Astrocyte of the cerebellum (primary cell): ENCODE measurements at regions not wholly inside any gene's neighbourhood (a gene's known extent, or its start where the extent isn't known, plus 50 kb on each side); places are given as distances from the start of the nearest gene placed in this dataset.
"Not testable (repeated sequence)": the region's sequence is repeated elsewhere in the genome, so short reads cannot be mapped to it uniquely, and the experiment has no call there.

ENCODE experiments used
- DNase-seq: peaks from one replicate; pipeline ENCODE4 v3.0.0-alpha.2; 2011; ENCODE audit warnings: low read depth
- H3K4me3 ChIP-seq: 2 replicates; pipeline ENCODE4 v1.5.1; 2011; ENCODE audit warnings: mild to moderate bottlenecking, low read depth, low read length, moderate library complexity
- in situ Hi-C: cut with HindIII; loops from 2 replicates; pipeline ENCODE4 v1.10.0; 2017; ENCODE audit warnings: low sequenced_read_pairs
- TF ChIP-seq, protein P1 (sequence below): IDR thresholded peaks from 2 replicates; pipeline ENCODE4 v1.5.1; 2012; ENCODE audit warnings: low read length, low read depth, moderate library complexity, mild to moderate bottlenecking; ENCODE audit errors: missing control alignments

DNA sequence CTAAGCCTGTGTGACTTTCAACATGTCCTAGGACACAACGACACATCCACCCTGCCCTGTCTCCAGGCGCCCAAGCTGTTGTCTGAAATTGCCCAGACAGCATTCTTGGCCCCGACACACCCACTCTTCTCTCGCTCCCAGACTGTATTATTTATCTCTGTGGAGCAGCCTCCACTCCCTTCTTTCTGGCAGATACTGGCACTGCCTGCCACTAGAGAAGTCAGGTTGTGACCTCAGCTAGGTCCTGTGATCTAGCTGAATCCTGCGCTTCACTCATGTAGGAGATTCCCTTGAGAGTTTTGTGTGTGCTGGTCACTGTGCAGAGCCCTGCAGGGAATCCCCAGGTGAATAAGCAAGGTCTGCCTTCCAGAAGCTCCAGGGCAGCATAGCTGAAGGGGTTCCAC is 77.1 kb upstream of the TNP1 start:
- no peak overlapping the region for H3K4me3 ChIP-seq
- no peak for DNase-seq
- TF ChIP-seq, protein P1, sequence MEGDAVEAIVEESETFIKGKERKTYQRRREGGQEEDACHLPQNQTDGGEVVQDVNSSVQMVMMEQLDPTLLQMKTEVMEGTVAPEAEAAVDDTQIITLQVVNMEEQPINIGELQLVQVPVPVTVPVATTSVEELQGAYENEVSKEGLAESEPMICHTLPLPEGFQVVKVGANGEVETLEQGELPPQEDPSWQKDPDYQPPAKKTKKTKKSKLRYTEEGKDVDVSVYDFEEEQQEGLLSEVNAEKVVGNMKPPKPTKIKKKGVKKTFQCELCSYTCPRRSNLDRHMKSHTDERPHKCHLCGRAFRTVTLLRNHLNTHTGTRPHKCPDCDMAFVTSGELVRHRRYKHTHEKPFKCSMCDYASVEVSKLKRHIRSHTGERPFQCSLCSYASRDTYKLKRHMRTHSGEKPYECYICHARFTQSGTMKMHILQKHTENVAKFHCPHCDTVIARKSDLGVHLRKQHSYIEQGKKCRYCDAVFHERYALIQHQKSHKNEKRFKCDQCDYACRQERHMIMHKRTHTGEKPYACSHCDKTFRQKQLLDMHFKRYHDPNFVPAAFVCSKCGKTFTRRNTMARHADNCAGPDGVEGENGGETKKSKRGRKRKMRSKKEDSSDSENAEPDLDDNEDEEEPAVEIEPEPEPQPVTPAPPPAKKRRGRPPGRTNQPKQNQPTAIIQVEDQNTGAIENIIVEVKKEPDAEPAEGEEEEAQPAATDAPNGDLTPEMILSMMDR: no peak
- in situ Hi-C loops: no loop called here

DNA sequence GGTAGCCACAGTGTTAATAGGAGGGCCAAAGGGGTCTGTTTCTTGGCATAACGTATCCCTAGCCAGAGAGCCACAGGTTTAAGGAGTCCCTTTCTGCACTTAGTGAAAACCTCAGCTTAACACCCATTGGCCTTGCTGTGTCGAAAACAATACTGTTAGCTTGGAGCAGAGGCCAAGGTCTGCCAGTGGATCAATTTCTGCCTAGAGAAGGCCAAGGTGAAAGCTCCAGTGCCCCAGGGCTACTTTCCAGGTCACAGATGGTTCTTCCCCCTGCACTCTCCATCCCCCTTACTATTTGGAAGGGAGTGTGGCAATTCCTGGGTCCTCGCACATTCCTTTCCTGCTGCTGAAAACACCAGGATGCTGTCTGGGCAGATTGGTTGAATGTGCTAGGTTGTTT is 74.8 kb upstream of the TNP1 start:
- no peak overlapping the region for H3K4me3 ChIP-seq
- DNase-seq: no peak
- in situ Hi-C loops: no loop called here
- TF ChIP-seq, protein P1: no peak

DNA sequence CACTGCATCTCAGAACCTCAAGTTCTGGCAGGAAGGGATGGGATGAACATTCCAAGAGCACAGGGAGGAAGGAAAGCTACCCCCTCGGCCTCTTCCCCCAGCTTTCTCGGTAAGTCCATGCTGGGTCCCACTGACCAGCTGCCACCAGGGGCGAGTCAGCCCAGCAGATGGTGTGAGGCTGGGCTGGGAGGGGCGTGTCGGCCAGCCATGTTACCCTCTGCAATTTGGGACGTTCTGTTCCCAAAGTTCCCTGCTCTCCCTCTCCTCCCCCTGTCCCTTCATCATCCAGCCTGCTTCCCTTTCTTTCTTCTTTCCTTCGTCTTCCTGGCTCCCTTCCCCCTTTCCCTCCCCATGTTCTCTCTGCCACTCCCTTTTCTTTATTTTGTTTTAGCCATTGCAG is 74.3 kb upstream of the TNP1 start:
- in situ Hi-C loops: no loop called here
- H3K4me3 ChIP-seq: no peak overlapping the region
- no peak for DNase-seq
- TF ChIP-seq, protein P1: no peak

DNA sequence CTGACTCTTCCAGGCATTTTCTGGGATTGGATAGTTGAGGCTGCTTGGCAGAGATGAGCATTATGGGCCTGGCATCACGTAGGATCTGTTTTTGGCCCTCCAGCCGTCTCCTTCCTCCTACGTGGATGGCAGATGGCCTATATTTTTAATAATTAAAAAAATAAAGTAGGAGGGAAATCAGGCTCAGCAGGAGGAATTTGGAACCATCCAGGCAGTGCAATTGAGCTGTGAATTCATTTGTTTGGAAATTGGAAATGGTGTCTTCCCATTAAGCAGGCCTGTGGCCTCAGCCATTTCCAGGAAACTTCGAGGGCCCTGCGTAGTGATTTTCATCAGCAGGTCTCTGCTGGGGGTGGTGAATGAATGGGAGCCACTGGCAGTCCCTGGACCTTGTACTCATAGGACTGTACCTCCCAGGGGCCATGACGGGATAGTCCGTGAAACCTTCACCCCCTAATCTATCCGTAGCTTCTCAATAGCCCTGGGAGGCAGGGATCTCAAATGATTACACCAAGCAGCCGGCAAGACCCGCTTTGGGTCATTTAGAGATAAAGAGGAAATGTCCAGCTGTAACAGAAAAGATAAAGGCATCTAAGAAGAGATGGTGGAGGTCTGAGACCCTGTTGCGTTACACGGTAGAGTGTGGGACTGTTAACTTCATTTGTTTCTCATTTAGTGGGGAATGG is 73.1 kb upstream of the TNP1 start:
- TF ChIP-seq, protein P1: no peak
- no peak for DNase-seq
- in situ Hi-C loops: no loop called here
- no peak overlapping the region for H3K4me3 ChIP-seq

DNA sequence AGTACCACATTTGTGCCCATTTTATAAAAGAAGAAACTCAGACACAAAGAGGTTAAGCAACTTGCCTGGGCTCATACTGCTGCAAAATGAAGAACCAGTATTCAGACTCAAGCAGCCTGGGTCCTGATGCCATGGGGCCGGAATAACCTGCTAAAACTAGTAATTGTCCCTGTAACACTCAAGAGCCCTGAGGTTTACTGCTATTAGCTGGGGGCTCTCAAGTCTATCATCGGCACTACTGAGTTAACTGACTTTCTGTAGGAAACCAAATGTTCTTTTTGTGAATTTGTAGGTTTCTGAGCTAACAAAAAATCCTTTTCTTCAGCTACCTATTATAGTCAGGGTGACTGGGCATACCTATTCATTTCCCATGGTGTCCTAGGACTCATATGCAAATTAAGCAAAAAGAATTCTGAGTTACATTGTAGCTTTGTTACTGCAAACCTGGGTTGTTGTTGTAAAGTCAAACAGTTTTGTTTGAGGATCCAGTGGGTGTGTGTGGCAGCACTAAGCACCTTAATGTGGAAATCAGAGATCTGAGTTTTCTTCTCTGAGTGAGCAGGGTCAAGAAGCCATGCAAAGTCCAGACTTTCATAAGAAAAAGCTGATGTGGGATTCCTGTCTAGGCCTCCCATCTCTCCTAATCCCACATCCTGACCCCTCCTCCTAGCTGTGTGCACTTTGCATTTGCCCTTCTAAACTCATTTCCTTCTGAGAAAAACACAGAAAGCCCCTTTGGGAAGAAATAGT is 72.4 kb upstream of the TNP1 start:
- TF ChIP-seq, protein P1: no peak
- no peak for DNase-seq
- in situ Hi-C loops: no loop called here
- no peak overlapping the region for H3K4me3 ChIP-seq

DNA sequence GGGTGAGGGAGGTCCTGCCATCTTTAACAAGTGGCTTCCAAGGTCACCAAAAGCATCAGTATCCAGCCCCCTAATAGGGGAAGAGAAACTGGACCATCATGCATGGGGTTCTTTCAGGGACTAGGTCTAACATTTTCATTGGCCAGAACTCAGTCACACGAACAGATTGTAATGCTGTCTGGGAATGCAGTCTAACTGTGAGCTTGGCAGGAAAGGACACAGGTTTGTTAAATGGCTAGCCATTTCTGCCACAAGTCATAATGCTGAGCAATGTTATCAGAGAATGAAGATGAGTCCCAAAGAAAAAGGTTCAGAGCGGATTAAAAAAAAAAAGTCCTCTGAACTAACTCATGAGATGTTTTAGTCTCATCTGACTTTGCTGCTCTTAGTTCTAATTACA is 70.9 kb upstream of the TNP1 start:
- TF ChIP-seq, protein P1: no peak
- H3K4me3 ChIP-seq: no peak overlapping the region
- in situ Hi-C loops: no loop called here
- DNase-seq: no peak

DNA sequence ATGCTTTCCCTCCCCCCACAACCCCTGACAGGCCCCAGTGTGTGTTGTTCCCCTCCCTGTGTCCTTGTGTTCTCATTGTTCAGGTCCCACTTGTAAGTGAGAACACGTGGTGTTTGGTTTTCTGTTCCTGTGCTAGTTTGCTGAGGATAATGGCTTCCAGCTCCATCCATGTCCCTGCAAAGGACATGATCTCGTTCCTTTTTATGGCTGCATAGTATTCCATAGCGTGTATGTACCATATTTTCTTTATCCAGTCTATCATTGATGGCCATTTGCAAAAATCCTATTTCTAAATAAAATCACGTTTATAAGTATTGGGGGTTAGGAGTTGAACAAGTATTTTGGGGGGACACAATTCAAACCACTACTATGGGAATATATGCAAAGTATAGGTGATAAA is 69.5 kb upstream of the TNP1 start:
- in situ Hi-C loops, H3K4me3 ChIP-seq, DNase-seq: not testable (repeated sequence)
